Kidney (tissue), 13 donors: ENCODE measurements at regions not wholly inside any gene's neighbourhood (a gene's known extent, or its start where the extent isn't known, plus 50 kb on each side); places are given as distances from the start of the nearest gene placed in this dataset.

Experiments
- DNase-seq, 5 donors: peaks; one replicate each; pipeline ENCODE4 v3.0.0-alpha.2; 2013 to 2020
- FAIRE-seq: peaks from 2 replicates; lab custom pipeline; 2012; peaks lifted over from hg19 to GRCh38; lab: Jason Lieb, UNC
- H3K27ac ChIP-seq, 2 donors: one replicate each; pipeline ENCODE4 v1.7.0; 2013; ENCODE audit warnings: low read depth in 2 of 2, low read length in 2 of 2, inconsistent platforms in 1 of 2
- H3K27me3 ChIP-seq: one replicate; pipeline ENCODE4 v1.7.1; 2013; ENCODE audit warnings: low read length, inconsistent platforms; ENCODE audit not compliant: control insufficient read depth, insufficient read depth
- H3K36me3 ChIP-seq, 3 donors: one replicate each; pipeline versions ENCODE4 v1.7.0 to v1.7.1; 2013; ENCODE audit warnings: low read length in 3 of 3, control low read depth in 1 of 3, inconsistent platforms in 1 of 3; ENCODE audit not compliant: insufficient read depth in 3 of 3, control insufficient read depth in 2 of 3
- H3K4me1 ChIP-seq, 3 donors: one replicate each; pipeline versions ENCODE4 v1.7.0 to v1.7.1; 2013; ENCODE audit warnings: low read length in 3 of 3, inconsistent platforms in 1 of 3, low read depth in 1 of 3; ENCODE audit not compliant: control insufficient read depth in 2 of 3, insufficient read depth in 2 of 3
- H3K4me3 ChIP-seq, 3 donors: one replicate each; pipeline versions ENCODE4 v1.7.0 to v1.8.1; 2013; ENCODE audit warnings: low read length in 3 of 3, control low read depth in 1 of 3, inconsistent platforms in 1 of 3
- H3K9ac ChIP-seq, 3 donors: one replicate each; pipeline versions ENCODE4 v1.7.0 to v1.7.1; 2013; ENCODE audit warnings: low read length in 3 of 3, control low read depth in 1 of 3, inconsistent platforms in 1 of 3
- H3K9me3 ChIP-seq, 3 donors: one replicate each; pipeline versions ENCODE4 v1.7.0 to v1.7.1; 2013; ENCODE audit warnings: low read length in 3 of 3, control low read depth in 1 of 3, inconsistent platforms in 1 of 3; ENCODE audit not compliant: control insufficient read depth in 2 of 3, insufficient read depth in 1 of 3
- CTCF ChIP-seq: IDR thresholded peaks from 3 replicates; pipeline ENCODE4 v1.5.1; 2012; ENCODE audit warnings: mild to moderate bottlenecking, moderate library complexity, borderline replicate concordance; ENCODE audit not compliant: insufficient read depth; ENCODE audit errors: extremely low read depth
- intact Hi-C: fragments of 100-400 bp; cut with DNase I; formaldehyde crosslinking; loops from one replicate; pipeline ENCODE4 v1.11.1; 2022
- donor health status: control.
- donor health status: control.
- donor health status: control.
- donor health status: control.
- donor health status: control.
- donor health status: DM: yes; HTN: yes; CAD: no.
- donor health status: Normal renal cell carcinoma (clear cell type).

DNA sequence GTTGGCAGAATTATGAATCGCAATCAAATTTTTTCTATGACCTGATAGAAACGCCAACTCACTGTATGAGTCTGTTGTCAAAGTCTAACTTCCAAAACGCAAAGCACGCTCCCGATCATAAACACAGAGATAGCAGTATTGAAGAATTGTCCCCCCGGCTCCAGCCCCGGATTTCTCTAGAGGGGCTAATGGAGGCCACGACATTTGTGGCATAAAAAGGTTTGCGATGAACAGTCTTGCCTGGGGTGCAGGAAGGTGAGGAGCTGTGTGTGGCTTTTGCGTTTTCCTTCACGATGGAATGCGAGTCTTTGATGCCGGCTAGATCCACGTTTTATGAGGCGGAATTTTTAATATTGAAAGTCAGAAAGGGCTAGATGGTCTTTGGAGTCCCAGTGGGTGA is 183.0 kb downstream of the CRLF2 start:
- no peak overlapping the region for H3K27ac ChIP-seq
- peaks cover 0 to 3% (median 0%) of the 10 kb centered on the region in 3 donors for H3K9me3 ChIP-seq
- no peak overlapping the region for H3K9ac ChIP-seq
- DNase-seq (no peak), FAIRE-seq (no peak)
- H3K4me1 ChIP-seq, result no peaks in the 10 kb centered on the region
- no peak for TF ChIP-seq CTCF
- intact Hi-C loops, result no loop called here
- H3K27me3 ChIP-seq, result no peaks in the 10 kb centered on the region
- H3K4me3 ChIP-seq, result no peak overlapping the region
- no peaks in the 10 kb centered on the region for H3K36me3 ChIP-seq

GRCh38 chrX:1027680-1028079 is 184.8 kb downstream of the CRLF2 start:
- no peak overlapping the region for H3K4me3 ChIP-seq
- H3K27ac ChIP-seq, result no peak overlapping the region
- DNase-seq, result no peak
- H3K36me3 ChIP-seq, result no peaks in the 10 kb centered on the region
- intact Hi-C loops, result no loop called here
- FAIRE-seq, result no peak
- TF ChIP-seq CTCF, result no peak
- H3K9me3 ChIP-seq, result peaks cover 0 to 6% (median 0%) of the 10 kb centered on the region in 3 donors
- H3K27me3 ChIP-seq, result no peaks in the 10 kb centered on the region
- H3K4me1 ChIP-seq, result no peaks in the 10 kb centered on the region
- no peak overlapping the region for H3K9ac ChIP-seq

DNA sequence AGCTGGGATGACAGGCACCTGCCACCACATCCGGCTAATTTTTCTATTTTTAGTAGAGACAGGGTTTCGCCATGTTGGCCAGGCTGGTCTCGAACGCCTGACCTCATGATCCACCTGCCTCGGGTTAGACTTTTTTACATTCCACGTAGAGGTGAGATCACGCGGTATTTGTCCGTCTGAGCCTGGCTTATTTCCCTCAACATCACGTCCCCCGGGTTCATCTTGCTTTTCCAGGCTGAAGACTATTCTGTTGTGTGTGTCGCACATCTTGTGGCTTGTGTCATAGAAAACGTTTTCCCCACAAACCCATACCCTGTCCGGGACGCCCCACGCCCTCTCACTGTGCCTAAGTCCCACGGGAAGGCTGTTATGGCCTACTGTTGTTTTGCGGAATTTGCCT is 185.3 kb downstream of the CRLF2 start:
- intact Hi-C loops, result no loop called here
- TF ChIP-seq CTCF, result no peak
- no peak overlapping the region for H3K27ac ChIP-seq
- H3K36me3 ChIP-seq, result no peaks in the 10 kb centered on the region
- H3K27me3 ChIP-seq, result no peaks in the 10 kb centered on the region
- peaks cover 0 to 6% (median 0%) of the 10 kb centered on the region in 3 donors for H3K9me3 ChIP-seq
- FAIRE-seq (no peak), DNase-seq (no peak)
- H3K4me1 ChIP-seq, result no peaks in the 10 kb centered on the region
- H3K9ac ChIP-seq, result no peak overlapping the region
- no peak overlapping the region for H3K4me3 ChIP-seq

GRCh38 chrX:1026263-1027015 is 186.0 kb downstream of the CRLF2 start:
- intact Hi-C loops, result no loop called here
- DNase-seq, result no peak

More at GRCh38 chrX:1026263-1027015, 186.0 kb downstream of the CRLF2 start:
- Histone ChIP-seq H3K9ac (no peak overlapping the region), H3K27me3 (no peaks in the 10 kb centered on the region), H3K9me3 (peaks cover 0 to 11% (median 0%) of the 10 kb centered on the region in 3 donors), H3K27ac (no peak overlapping the region), H3K4me3 (no peak overlapping the region), H3K4me1 (no peaks in the 10 kb centered on the region), H3K36me3 (no peaks in the 10 kb centered on the region)
- FAIRE-seq, result no peak
- TF ChIP-seq CTCF, result no peak
